GM13976 (cell line): ENCODE measurements at regions not wholly inside any gene's neighbourhood (a gene's known extent, or its start where the extent isn't known, plus 50 kb on each side); places are given as distances from the start of the nearest gene placed in this dataset.
"Not testable (repeated sequence)": the region's sequence is repeated elsewhere in the genome, so short reads cannot be mapped to it uniquely, and the experiment has no call there.

ENCODE experiments used
- DNase-seq: peaks from one replicate; pipeline ENCODE4 v3.0.0; 2012; ENCODE audit warnings: low spot score
- in situ Hi-C: fragments of 300-500 bp; cut with MboI; formaldehyde crosslinking; loops from one replicate; pipeline ENCODE4 v1.12.0; 2022; ENCODE audit warnings: low sequenced_read_pairs, mixed read lengths, inconsistent platforms; ENCODE audit not compliant: unreplicated experiment
- TF ChIP-seq, protein P1 (sequence below): IDR thresholded peaks from 2 replicates; pipeline ENCODE4 v1.5.1; 2012; ENCODE audit warnings: borderline replicate concordance, mild to moderate bottlenecking; ENCODE audit not compliant: insufficient read depth; ENCODE audit errors: extremely low read depth, missing control alignments, control extremely low read depth

DNA sequence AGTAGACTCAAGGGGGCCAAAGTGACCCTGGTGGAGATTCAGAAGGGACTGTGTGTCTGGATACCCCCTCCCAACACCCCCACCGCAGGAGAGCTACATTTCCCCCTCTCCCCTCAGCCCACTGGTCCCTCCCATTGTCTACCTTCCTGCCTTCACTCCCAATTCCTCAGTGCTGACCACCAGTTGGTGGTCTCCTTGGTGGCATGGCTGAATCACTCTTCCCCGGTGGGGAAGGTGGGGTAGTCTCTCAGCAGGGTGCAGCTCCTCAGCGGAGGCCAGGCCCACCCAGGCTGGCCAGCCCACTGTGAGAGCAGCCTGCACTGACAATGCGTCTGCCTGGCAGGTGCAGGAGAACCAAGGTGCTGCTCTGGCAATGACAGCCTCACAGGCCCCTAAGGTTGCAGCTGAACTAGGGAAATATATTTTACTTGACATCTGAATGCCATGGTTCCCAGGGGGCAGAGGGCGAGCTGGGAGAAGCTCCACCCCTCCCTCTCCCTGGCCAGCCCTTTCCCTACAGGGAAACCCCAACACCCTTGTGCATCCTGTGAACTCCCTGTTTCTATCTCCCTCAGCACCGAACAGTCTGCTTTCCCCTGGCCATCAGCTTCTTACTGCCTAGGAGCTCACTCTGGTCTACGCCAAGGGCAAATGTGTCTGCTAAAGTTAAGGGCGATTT lies 62.6 kb upstream of the PAX8 start:
- TF ChIP-seq, protein P1, sequence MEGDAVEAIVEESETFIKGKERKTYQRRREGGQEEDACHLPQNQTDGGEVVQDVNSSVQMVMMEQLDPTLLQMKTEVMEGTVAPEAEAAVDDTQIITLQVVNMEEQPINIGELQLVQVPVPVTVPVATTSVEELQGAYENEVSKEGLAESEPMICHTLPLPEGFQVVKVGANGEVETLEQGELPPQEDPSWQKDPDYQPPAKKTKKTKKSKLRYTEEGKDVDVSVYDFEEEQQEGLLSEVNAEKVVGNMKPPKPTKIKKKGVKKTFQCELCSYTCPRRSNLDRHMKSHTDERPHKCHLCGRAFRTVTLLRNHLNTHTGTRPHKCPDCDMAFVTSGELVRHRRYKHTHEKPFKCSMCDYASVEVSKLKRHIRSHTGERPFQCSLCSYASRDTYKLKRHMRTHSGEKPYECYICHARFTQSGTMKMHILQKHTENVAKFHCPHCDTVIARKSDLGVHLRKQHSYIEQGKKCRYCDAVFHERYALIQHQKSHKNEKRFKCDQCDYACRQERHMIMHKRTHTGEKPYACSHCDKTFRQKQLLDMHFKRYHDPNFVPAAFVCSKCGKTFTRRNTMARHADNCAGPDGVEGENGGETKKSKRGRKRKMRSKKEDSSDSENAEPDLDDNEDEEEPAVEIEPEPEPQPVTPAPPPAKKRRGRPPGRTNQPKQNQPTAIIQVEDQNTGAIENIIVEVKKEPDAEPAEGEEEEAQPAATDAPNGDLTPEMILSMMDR = no peak
- no peak for DNase-seq
- in situ Hi-C loops = no loop called here

DNA sequence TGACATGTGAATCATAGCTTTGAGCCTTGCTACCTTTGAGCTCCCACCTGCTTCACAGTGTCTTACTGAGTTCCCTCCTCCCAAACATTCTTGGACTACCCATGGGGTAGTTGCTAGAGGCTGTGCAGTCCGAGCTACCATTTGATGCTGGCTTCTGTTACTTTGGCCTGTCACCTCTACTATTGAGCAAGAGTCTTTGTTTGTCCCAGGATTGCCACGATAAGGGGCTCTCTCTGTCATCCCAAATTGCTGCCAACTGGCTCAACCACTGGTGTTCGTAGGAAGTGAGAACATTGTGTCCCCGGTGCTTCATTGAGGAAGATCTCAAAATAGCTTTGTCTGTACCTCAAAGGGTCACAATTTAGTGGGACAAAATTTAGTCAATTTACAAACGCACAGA lies 59.1 kb upstream of the PAX8 start:
- in situ Hi-C loops = no loop called here
- no peak for DNase-seq
- TF ChIP-seq, protein P1 = no peak

DNA sequence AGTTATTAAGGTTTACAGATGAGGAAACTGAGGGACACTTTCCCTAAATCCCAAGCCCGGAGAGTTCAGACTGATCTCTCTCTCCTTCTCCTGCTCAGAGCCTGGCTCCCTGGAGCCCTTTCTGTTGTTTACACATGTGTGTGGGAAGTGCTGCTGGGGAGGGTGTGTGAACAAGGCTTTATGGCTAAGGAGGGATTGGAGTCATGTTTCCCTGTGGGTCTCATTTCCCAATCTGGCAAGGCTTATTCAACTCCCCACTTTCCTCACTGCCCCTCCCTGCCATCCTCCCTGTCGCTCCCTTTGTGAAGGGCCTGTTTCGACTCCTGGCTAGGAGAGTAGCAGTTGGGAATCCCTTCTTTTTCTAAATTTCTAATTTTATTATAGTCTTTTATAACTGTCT lies 57.3 kb upstream of the PAX8 start:
- in situ Hi-C loops, DNase-seq: not testable (repeated sequence)

DNA sequence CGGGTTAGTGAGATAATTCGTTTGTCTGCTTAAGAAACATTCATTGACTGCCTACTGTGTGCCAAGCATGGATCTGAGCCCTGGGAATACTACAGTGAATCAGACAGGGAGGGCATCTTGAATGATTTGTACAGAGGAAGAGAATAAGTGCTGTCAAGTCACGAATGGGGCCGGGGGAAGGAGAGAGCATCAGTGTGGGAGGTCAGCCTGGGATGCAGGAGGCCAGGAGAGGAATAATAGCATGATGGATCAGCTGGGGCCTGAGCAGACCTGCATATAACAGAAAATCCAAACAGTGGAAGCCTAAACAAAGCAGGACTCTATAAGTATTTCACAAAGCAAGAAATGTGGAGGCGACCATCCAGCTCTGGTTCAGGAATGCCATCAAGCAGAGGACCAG lies 55.4 kb upstream of the PAX8 start:
- in situ Hi-C loops = no loop called here
- TF ChIP-seq, protein P1 = no peak
- no peak for DNase-seq

DNA sequence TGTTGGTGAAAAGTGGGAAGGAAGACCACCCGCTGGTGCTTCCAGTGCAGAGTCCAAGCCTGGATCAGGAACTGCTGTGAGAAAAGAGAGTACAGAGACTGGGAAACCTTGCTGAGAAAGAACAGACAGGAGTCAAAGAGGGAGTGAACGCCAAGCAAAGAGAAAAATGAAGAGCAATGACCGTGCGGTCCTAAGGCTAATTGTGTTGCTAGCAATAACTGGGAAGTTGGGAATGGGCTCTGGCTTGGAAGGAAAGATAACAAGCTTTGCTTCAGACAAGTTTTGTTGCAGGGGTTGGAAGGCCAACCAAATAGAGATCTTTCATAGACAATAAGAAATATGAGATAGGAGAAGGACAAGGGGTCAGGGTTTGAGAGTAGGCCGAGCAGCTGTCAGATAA lies 55.0 kb upstream of the PAX8 start:
- DNase-seq, in situ Hi-C loops: not testable (repeated sequence)

DNA sequence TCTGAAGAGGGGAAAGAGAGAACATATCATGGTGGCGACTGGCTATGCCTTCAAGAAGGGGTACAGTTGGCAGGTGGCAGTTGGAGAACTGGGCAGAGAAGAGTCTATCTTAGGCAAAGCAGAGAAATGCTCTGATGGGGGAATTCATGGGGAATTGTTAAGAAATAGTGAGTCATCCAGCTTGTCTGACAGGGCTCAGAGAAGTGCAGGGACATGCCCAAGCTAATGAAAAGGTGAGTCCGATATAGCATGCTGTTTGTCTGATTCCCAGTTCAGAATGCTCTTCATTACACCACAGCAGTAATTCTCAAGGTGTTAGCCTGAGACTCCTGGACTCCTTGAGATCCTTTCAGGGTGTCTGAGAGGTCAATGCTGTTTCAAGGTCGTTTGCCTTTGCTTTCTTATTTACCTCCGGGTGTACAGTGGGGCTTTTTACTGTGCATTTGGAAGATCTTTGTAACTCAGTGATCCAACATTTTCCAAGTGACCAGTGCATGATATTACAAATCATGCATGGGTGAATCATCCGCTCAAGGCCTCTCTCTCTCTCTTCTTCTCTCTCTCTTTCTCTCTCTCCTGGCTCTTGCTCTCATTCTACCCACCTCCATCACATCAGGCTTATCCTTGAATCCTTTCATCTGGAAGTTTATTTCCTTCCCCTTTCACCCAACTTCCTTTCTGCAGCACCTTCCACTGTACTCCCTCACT lies 51.5 kb upstream of the PAX8 start:
- in situ Hi-C loops, DNase-seq: not testable (repeated sequence)

DNA sequence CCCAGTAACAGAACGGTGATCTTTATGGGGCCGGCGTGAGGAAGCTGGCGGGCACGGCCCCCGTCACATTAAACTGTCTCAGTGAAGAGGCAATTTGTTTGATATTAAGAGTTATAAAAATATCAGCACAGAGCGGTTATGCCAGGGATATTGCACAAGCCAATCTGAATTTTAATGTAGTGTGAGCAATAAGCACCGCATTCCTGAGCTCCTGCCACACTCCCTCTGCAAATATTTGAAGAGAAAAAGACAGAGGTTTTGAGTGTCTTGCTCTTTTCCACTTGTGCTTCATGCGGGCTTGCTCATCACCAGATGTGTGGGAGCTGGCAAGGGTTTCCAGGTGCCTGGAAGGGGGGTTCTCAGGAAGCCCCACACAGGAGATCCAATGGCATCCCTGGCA lies 50.3 kb upstream of the PAX8 start:
- DNase-seq, in situ Hi-C loops: not testable (repeated sequence)

DNA sequence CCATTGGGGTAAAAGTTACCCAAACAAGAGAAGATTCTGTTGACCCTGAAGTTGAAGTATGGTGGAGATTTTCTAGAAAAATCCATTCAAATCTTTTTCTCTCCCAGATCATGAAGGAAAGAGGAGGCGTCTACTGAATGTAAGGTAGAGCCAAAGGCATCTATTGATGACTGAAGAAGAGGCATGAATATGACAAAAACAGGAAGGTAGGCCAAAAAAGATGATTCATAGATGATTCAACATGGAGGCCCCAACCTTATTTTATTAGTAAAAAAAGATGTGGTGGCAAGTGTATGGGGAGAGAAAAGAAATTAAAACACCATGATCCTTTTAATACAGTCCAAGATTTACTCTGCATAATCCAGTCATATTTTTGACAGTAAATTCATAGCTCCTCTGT lies 49.9 kb upstream of the PAX8 start:
- in situ Hi-C loops, DNase-seq: not testable (repeated sequence)
